NCI-H69 (cell line): ENCODE measurements at regions not wholly inside any gene's neighbourhood (a gene's known extent, or its start where the extent isn't known, plus 50 kb on each side); places are given as distances from the start of the nearest gene placed in this dataset.

Experiments
- DNase-seq: peaks from one replicate; lab custom pipeline; 2025; lab: John Stamatoyannopoulos, UW

DNA sequence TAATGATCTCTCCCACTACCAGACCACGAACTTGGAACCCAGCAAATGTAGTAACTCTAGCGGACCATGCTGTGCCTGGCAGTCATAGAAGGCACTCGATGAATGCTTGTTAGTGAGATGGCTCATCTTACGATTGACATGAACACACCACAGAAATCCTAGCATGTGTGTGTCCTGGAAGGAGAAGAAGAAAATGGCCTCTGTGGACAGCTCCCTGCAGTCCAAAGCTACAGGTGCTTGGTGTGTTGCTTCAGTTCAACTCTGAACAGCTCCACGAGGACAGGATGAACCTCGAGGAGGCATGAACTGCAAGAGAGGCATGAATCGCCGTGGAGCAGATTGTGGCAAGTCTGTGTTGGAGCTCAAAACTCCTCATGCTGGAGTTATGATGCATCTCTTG is 93.5 kb downstream of the KLF6 start:
- no peak for DNase-seq

- DNase-seq: no peak
These were observed 95.0 kb downstream of the KLF6 start for GRCh38 chr10:3689871-3690510.

- no peak for DNase-seq
These were observed 97.4 kb downstream of the KLF6 start for GRCh38 chr10:3687510-3688081.

- DNase-seq: no peak
These were observed 99.6 kb downstream of the KLF6 start for GRCh38 chr10:3685384-3685783.

- DNase-seq: no peak
These were observed 100.1 kb downstream of the KLF6 start for GRCh38 chr10:3684891-3685290.

DNA sequence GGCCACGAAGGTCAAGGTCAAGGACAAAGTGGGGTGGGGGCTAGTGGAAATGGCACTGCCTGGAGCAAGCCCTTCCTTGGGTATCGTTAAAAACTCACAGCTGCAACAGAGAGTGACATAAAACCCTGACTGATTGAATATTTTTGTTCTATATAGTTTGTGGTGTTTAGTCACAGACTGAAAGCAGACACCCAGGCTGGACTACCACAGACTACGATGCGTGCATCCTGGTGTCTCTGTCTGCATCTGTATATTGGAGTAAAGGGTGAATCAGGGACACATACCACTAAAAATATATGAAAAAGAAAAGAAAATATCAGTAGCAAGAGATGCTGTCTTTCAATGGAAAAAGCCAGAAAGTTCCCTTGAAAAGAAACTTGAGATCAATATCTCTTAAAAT is 101.4 kb downstream of the KLF6 start:
- no peak for DNase-seq

DNA sequence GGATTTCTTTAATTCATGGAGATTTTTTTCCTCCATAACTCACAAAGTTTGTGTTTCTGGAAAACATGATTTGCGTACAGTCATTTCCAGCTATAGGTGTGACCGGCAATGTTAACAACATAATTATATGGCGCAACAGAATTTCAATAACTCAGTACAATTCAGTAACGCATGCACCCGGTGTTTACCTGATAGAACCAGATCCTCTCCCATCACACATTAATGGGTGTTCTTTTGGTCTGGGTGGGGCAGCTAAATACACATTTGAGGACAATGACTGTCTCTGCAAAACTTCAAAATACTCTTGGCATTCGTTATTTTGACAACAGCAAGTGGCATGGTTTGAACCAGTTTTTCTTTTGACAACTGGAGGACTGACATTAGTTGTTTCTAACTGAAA is 102.3 kb downstream of the KLF6 start:
- DNase-seq: peak; percentile 78

- DNase-seq: peak; percentile 76
These were observed 103.1 kb downstream of the KLF6 start for GRCh38 chr10:3681642-3682554.

DNA sequence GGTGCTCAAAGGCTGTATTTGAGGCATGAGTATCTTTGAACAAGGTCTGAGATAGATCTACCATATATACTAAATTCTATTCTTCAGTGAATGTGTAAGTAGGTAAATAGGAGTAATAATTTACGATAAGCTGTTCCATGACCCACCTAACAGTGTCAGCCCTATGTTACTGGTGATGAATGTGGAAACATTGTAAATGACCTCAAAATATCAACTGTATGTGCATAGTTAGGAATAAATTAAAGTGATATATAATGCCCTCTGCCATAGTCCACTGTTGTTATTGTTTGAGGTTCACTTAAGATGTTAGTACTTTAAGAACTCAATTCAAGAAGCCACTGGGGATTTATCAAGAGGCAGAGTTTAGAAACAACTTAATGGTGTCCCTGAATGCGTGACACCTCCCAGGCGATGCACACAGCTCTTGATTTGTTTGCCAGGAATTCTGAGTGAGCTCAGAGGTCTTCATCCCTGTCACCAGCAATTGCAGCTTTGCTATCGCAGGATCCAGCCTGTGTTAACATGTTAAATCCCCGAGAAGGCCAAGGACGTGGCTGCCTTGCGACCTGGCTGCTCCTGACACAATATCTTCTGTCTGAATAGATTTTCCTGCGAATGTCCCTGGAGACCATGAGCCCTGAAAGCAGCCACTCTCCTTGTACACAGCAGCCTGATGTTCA is 104.9 kb downstream of the KLF6 start:
- no peak for DNase-seq

DNA sequence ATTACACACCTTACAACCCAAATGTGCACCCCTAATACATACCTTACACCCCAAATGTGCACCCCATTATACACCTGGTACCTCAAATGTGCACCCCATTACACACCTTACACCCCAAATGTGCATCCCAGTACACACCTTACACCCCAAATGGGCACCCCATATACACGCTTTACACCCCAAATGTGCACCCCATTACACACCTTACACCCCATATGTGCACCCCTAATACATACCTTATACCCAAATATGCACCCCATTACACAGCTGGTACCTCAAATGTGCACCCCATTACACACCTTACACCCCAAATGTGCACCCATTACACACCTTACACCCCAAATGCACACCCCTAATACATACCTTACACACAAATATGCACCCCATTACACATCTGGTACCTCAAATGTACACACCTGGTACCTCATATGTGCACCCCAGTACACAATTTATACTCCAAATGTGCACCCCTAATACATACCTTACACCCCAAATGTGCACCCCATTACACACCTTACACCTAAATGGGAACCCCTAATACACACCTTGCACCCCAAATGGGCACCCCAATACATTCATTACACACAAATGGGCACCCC is 106.3 kb downstream of the KLF6 start:
- DNase-seq: no peak

GRCh38 chr10:3676564-3676963 is 108.4 kb downstream of the KLF6 start:
- DNase-seq: no peak

- DNase-seq: no peak
These were observed 112.8 kb downstream of the KLF6 start for GRCh38 chr10:3672220-3672619.

GRCh38 chr10:3671386-3671955 is 113.5 kb downstream of the KLF6 start:
- DNase-seq: no peak

DNA sequence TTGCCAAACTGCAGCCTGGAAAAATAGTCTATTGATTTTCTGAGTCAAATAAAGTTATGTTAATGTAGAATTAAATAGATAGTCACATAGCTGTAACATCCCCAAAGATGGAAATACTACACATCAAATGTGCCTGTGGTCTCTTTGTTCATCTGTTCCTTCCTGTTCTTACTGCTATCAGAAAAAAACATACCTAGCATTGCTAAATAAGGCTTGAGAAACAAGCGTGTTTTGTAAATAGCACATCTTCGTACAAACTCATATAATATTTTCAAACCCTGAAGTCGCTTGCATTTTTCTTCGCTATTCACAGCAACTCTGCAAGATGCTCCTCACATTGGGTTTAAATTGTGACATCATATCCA is 116.1 kb downstream of the KLF6 start:
- DNase-seq: no peak

- DNase-seq: no peak
These were observed 116.6 kb downstream of the KLF6 start for GRCh38 chr10:3668276-3668965.

- DNase-seq: peak; percentile 43
These were observed 118.3 kb downstream of the KLF6 start for GRCh38 chr10:3666525-3667302.

- no peak for DNase-seq
These were observed 119.6 kb downstream of the KLF6 start for GRCh38 chr10:3665316-3665908.

DNA sequence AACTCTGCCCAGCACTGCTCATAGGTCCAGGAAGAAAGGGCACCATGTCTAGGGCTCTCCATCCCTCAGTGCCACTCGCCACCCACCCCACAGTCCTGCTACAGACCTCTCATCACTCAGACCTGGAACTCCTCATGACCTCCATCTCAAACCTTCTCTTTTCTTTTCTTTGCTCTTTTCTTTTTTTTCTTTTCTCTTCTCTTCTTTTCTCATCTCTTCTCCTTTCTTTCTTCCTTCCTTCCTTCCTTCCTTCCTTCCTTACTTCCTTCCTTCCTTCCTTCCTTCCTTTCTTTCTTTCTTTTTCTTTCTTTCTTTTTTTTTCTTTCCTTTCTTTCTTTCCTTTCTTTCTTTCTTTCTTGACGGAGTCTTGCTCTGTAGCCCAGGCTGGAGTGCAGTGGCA is 122.2 kb downstream of the KLF6 start:
- no peak for DNase-seq

- DNase-seq: no peak
These were observed 123.7 kb downstream of the KLF6 start for GRCh38 chr10:3661271-3661670.

DNA sequence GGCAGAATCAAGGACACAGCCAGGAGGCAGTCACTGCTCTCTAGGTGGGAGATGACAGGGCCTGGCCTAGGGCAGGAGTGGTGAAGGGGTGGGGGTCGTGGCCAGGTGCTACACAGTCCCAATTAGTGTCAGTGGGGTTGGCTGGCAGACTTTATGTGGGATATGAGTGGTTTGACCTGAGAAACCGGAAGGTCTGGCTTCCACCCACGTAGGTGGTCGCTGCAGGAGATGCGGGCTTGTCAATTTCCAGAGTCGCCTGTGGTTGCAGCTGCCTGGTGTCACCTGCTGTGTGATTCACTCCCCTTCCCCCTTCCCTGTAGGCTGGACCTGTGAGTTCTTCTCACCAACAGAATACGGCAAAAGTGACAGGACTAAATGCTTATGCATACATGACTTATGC is 124.3 kb downstream of the KLF6 start:
- DNase-seq: no peak
